Prostate gland (tissue), 2 donors: ENCODE measurements at regions not wholly inside any gene's neighbourhood (a gene's known extent, or its start where the extent isn't known, plus 50 kb on each side); places are given as distances from the start of the nearest gene placed in this dataset.

Experiments used
- POLR2A ChIP-seq: fragments of 450-650 bp; IDR thresholded peaks from one replicate; pipeline ENCODE4 v1.6.1; 2016; ENCODE audit warnings: antibody characterized with exemption, mild to moderate bottlenecking
- TF ChIP-seq, protein P1 (sequence below), 4 experiments: fragments of 200-600 bp in 2 of 4; fragments of 450-650 bp in 2 of 4; sonication (generic) in 2 of 4; IDR thresholded peaks; 1 replicate in 3 of 4; 2 replicates in 1 of 4; pipeline ENCODE4 v1.5.1; 2016 to 2019; ENCODE audit warnings: antibody characterized with exemption in 4 of 4, mild to moderate bottlenecking in 2 of 4, moderate library complexity in 2 of 4

DNA sequence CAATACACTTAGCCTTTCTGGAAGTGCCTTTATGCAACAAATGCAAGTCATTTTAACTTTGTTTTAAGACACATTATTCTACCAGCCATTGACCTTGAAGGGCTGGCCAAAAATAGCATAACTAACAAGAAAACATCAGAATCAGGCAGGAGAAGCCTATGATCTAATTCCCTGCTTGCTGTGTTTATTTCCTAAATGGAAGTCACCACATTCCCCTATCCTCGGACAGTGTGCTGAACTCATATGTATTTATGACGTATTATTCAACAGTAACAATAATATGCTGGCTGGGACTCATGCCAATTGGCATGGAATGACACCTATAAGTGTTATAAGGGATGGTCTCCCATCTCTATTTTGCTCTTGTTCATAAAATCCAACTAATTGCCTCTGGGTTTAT is 140.7 kb downstream of the MAP3K7 start:
- TF ChIP-seq, protein P1, sequence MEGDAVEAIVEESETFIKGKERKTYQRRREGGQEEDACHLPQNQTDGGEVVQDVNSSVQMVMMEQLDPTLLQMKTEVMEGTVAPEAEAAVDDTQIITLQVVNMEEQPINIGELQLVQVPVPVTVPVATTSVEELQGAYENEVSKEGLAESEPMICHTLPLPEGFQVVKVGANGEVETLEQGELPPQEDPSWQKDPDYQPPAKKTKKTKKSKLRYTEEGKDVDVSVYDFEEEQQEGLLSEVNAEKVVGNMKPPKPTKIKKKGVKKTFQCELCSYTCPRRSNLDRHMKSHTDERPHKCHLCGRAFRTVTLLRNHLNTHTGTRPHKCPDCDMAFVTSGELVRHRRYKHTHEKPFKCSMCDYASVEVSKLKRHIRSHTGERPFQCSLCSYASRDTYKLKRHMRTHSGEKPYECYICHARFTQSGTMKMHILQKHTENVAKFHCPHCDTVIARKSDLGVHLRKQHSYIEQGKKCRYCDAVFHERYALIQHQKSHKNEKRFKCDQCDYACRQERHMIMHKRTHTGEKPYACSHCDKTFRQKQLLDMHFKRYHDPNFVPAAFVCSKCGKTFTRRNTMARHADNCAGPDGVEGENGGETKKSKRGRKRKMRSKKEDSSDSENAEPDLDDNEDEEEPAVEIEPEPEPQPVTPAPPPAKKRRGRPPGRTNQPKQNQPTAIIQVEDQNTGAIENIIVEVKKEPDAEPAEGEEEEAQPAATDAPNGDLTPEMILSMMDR (IDR thresholded peaks at IDR 0.05), result no peak
- no peak for TF ChIP-seq POLR2A
